Epidermal melanocyte (primary cell): ENCODE measurements at regions not wholly inside any gene's neighbourhood (a gene's known extent, or its start where the extent isn't known, plus 50 kb on each side); places are given as distances from the start of the nearest gene placed in this dataset.
A peak's percentile ranks its signal among the peaks of the same experiment; 100 is the strongest.

Source experiments
- DNase-seq: peaks from one replicate; pipeline ENCODE4 v3.0.0; 2011; ENCODE audit warnings: low spot score; ENCODE audit not compliant: insufficient read length

- DNase-seq = no peak
Observed at GRCh38 chr17:70863436-70864248, 694.3 kb downstream of the KCNJ2 start.

GRCh38 chr17:70865993-70866804 is 696.9 kb downstream of the KCNJ2 start:
- DNase-seq = no peak

DNA sequence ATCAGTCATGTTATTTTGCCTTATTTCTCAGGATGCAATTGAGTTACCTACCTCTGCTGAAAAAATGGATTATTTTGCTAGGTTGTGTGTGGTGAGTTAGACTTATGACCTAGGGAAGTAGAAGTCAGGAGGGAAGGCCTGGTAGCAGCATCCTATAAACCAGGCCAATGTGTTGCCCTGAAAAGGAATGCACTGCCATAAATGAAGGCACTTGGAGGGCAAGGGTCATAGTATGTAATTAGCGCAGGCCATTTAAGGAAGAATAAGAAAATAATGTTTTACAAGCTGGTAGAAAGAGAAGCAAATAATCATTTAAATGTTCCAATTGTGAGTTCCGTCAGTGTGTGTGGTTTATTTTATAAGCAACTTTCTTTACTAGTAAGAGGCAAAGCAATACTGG is 698.8 kb downstream of the KCNJ2 start:
- DNase-seq = no peak

- DNase-seq = no peak
Observed at GRCh38 chr17:70869402-70870085, 700.2 kb downstream of the KCNJ2 start.

GRCh38 chr17:70871180-70871818 is 702.0 kb downstream of the KCNJ2 start:
- DNase-seq = no peak

- no peak for DNase-seq
Observed at GRCh38 chr17:70872103-70872502, 702.8 kb downstream of the KCNJ2 start.

DNA sequence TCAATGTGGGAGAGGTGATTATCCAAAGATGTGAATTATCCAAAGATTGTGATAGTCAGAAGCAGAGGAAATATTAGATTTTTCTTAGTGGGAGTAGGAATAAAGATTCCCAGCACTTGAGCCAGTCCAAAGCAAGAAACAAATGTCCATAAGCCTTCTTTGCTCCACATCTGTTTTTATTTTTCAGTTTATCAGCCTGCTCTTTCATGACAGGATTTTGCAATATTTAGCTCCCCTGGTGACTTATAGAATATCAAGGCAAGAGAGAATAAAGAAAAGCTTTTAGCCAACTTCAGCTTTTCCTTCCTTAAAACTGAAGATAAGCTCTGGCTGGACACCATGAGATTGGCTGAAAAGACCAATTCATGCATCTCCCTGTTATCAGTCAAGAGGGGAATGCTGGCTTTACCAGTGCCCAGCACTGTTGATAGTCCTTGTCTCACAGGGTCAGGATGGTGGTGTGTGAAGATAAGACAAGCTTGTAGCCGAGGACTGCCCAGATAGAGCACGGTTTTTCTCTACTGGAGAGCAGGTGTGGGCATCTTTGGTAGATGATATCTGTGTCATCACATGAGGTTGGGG is 706.5 kb downstream of the KCNJ2 start:
- no peak for DNase-seq

GRCh38 chr17:70878879-70879278 is 709.5 kb downstream of the KCNJ2 start:
- DNase-seq = no peak

- DNase-seq = peak; percentile 17
Observed at GRCh38 chr17:70879401-70879800, 710.1 kb downstream of the KCNJ2 start.

DNA sequence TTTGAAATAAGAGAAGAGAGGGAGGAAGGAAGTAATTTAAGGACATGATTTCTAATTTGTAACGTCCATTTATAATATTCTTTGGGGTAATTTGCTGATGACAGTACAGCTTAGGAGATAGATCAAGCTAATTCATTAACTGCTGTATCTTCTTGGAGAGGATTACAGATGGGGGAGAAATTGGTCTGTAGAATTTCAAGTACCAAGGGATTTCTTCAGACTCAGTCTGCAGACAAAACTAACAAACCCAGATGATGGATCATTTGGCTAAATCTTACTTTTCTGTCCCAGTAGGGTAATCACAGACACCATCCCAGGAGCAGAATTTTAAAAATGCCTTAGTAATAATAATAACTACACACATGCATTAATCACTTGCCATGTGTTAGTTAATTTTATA is 711.8 kb downstream of the KCNJ2 start:
- DNase-seq = no peak

- DNase-seq = no peak
Observed at GRCh38 chr17:70882504-70882903, 713.2 kb downstream of the KCNJ2 start.

GRCh38 chr17:70886648-70887047 is 717.3 kb downstream of the KCNJ2 start:
- no peak for DNase-seq

- no peak for DNase-seq
Observed at GRCh38 chr17:70888324-70888723, 719.0 kb downstream of the KCNJ2 start.

GRCh38 chr17:70891306-70891705 is 722.0 kb downstream of the KCNJ2 start:
- no peak for DNase-seq

DNA sequence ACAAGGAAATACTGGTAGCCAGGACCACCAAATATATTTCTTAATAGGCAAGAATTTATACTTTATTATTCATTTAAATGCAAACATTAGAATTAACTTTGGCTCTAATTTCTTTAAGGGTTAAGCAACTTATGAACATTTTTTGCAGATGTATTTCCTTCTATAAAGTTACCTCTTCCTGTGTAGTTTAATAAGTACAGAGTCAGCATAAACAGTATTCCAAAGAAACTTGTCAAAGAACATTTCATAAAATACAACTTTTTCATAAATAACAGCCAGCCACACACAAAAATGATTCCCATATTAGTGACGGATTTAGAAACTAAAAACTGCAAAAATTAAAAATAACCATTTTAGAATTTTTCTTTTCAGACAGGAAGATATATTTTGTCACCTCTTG is 723.2 kb downstream of the KCNJ2 start:
- no peak for DNase-seq

- DNase-seq = no peak
Observed at GRCh38 chr17:70896843-70897242, 727.5 kb downstream of the KCNJ2 start.

- no peak for DNase-seq
Observed at GRCh38 chr17:70897446-70897845, 728.1 kb downstream of the KCNJ2 start.

DNA sequence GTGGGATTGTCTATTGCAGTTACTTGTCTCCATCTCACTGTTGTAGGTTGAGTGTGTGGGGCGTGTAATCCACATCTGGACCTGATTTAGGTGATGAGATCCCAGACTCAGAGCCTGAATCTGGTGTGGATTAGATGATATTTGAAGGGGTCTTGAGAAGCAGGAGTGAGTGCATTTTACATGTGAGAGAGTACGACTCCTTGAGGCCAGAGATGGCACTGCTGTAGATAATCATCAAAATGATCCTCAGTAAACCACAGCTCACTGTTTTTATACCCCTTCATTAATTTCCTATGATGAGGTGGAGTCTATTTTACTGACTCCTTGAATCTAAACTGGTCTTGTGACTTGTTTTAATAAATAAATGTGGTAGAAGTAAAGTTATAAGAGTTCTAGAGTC is 732.5 kb downstream of the KCNJ2 start:
- no peak for DNase-seq

DNA sequence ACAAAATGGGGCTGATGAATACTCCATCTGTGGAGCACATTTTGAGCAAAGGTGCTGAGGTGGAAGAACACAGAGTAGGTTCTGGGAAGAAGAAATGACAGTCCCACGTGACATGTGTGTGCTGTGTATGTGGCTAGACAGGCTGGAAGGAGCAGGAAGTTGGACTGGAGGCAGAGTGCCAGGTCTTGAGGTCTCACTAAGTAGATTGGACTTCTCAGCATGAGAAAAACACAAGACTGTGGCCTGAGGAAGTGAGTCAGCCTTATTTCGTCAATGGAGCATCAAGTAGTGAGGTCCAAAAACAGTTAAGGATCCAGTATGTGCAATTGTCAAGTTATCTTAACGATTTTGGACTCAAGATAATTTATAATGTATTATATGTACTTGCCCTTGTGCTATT is 736.5 kb downstream of the KCNJ2 start:
- DNase-seq = no peak

DNA sequence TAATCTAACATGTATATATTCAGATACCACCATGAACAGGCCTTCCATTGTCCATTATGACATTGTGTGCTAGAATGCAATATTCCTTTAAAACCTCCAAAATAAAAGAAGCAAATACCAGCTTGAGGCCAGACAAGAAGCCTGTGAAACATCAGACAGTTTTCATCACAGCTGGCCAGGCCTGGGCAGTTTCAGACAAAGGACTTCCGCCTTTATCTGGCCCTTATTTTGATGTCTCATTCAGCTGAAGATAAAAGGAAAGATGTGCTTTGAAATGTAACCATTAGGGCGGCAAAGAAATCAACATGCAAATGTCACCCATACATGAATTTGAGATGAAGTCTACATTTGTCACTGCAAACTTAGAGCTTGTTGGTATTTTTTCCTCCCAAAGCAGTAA is 737.5 kb downstream of the KCNJ2 start:
- no peak for DNase-seq
